K562 (cell line): ENCODE measurements at regions not wholly inside any gene's neighbourhood (a gene's known extent, or its start where the extent isn't known, plus 50 kb on each side); places are given as distances from the start of the nearest gene placed in this dataset.

Source experiments
- ATAC-seq: fragments of 200-7000 bp; cut with Tn5 transposase; 3 replicates; pipeline ENCODE4 v1.9.1; 2020; ENCODE audit warnings: moderate library complexity
- BruUV-seq: library from RNA; stranded (reverse); fragments of 400-500 nt; replicated peaks from 2 replicates; lab custom pipeline; 2021; lab: Mats Ljungman, UMichigan
- CTCF ChIA-PET: fragments of 300-600 bp; formaldehyde crosslinking; extraction: SDS; loops from one replicate; lab custom pipeline; 2021; ENCODE audit warnings: low intra/inter-chr PET ratio; lab: Yijun Ruan, JAX
- POLR2A ChIA-PET: fragments of 300-600, 350-650 bp; sonication (Branson Sonifier 250); formaldehyde crosslinking; extraction: SDS; loops from one replicate; lab custom pipeline; 2021; ENCODE audit warnings: antibody characterized with exemption, inconsistent platforms; lab: Yijun Ruan, JAX
- DNase-seq, 4 experiments: peaks; one replicate each; pipeline versions ENCODE4 v3.0.0 to v3.0.0-alpha.2; 2011 to 2018; ENCODE audit warnings: low spot score in 3 of 4, mixed read lengths in 3 of 4; ENCODE audit errors: extremely low read depth in 1 of 4
- FAIRE-seq: peaks from 2 replicates; lab custom pipeline; 2011; peaks lifted over from hg19 to GRCh38; lab: Jason Lieb, UNC
- H2AFZ ChIP-seq: 2 replicates; pipeline ENCODE4 v1.6.0; 2011; ENCODE audit warnings: low read depth, low read length, control low read depth, inconsistent platforms
- H3K27ac ChIP-seq: fragments of 200-600 bp; 3 replicates; pipeline ENCODE4 v1.8.0; 2011; ENCODE audit warnings: low read depth, mild to moderate bottlenecking, control low read depth, inconsistent platforms, low read length, moderate library complexity, mixed read lengths; ENCODE audit errors: extremely low read depth
- H3K27me3 ChIP-seq, 2 experiments: fragments of 300-600 bp in 1 of 2; 2 replicates in 1 of 2; 3 replicates in 1 of 2; pipeline versions ENCODE4 v1.6.0 to v1.8.0; 2011; ENCODE audit warnings: inconsistent platforms in 2 of 2, low read length in 2 of 2, mild to moderate bottlenecking in 1 of 2, mixed read lengths in 1 of 2, moderate library complexity in 1 of 2; ENCODE audit not compliant: control insufficient read depth in 2 of 2, insufficient read depth in 2 of 2
- H3K36me3 ChIP-seq: fragments of 300-600 bp; 3 replicates; pipeline ENCODE4 v1.8.0; 2011; ENCODE audit warnings: mild to moderate bottlenecking, low read length, inconsistent platforms; ENCODE audit not compliant: control insufficient read depth, insufficient read depth
- H3K4me1 ChIP-seq, 2 experiments: fragments of 200-600 bp in 1 of 2; replicated peaks in 1 of 2; 2 replicates in 1 of 2; 3 replicates in 1 of 2; pipeline versions ENCODE4 v1.5.1 to v1.8.0; 2011; ENCODE audit warnings: inconsistent platforms in 2 of 2, low read length in 2 of 2, mild to moderate bottlenecking in 1 of 2, mixed read lengths in 1 of 2, moderate library complexity in 1 of 2; ENCODE audit not compliant: control insufficient read depth in 2 of 2, insufficient read depth in 2 of 2
- H3K4me2 ChIP-seq: 2 replicates; pipeline ENCODE4 v1.6.1; 2011; ENCODE audit warnings: low read length, control low read depth, inconsistent platforms, mixed read lengths; ENCODE audit not compliant: insufficient read depth
- H3K4me3 ChIP-seq: fragments of 200-600 bp; sonication (generic), shearing (Covaris generic); 2 replicates; pipeline ENCODE4 v1.5.1; 2016; ENCODE audit warnings: control low read depth, inconsistent platforms
- H3K79me2 ChIP-seq: fragments of 200-600 bp; 3 replicates; pipeline ENCODE4 v1.8.0; 2011; ENCODE audit warnings: low read length, inconsistent platforms; ENCODE audit not compliant: control insufficient read depth, insufficient read depth
- H3K9ac ChIP-seq, 2 experiments: 2 replicates each; pipeline versions ENCODE4 v1.6.0 to v1.6.1; 2011; ENCODE audit warnings: low read depth in 2 of 2, low read length in 2 of 2, control low read depth in 1 of 2, inconsistent platforms in 1 of 2, mild to moderate bottlenecking in 1 of 2, mixed read lengths in 1 of 2; ENCODE audit not compliant: insufficient read depth in 1 of 2
- H3K9me1 ChIP-seq: one replicate; pipeline ENCODE4 v1.6.0; 2011; ENCODE audit warnings: inconsistent platforms, mild to moderate bottlenecking, low read length, moderate library complexity; ENCODE audit not compliant: control insufficient read depth, insufficient read depth
- H3K9me3 ChIP-seq: replicated peaks from 2 replicates; pipeline ENCODE4 v1.5.1; 2011; ENCODE audit warnings: low read depth, low read length, inconsistent platforms; ENCODE audit not compliant: control insufficient read depth, insufficient read depth
- H4K20me1 ChIP-seq: replicated peaks from 2 replicates; pipeline ENCODE4 v1.6.1; 2011; ENCODE audit warnings: low read length, inconsistent platforms, mixed read lengths; ENCODE audit not compliant: control insufficient read depth, insufficient read depth
- BCL6 ChIP-seq: fragments of 250-450 bp; sonication (Bioruptor Pico); IDR thresholded peaks from 2 replicates; pipeline ENCODE4 v1.4.0; 2020
- FOXP1 ChIP-seq: sonication (generic); formaldehyde crosslinking; IDR thresholded peaks from 2 replicates; pipeline ENCODE4 v1.8.0; 2022; ENCODE audit warnings: mild to moderate bottlenecking, missing genetic modification reagents
- HDAC1 ChIP-seq, 2 experiments: fragments of 450-650 bp; IDR thresholded peaks; 2 replicates each; pipeline ENCODE4 v1.6.1; 2016 to 2017; ENCODE audit warnings: inconsistent platforms in 1 of 2, mild to moderate bottlenecking in 1 of 2, moderate library complexity in 1 of 2
- RNF2 ChIP-seq: sonication (generic); IDR thresholded peaks from 2 replicates; pipeline ENCODE4 v1.6.1; 2016
- TCF3 ChIP-seq: sonication (generic); formaldehyde crosslinking; IDR thresholded peaks from 2 replicates; pipeline ENCODE4 v1.4.0; 2020; ENCODE audit warnings: mild to moderate bottlenecking, missing genetic modification reagents
- ZNF444 ChIP-seq: fragments of 250-450 bp; sonication (Bioruptor Pico); IDR thresholded peaks from 2 replicates; pipeline ENCODE4 v1.4.0; 2020; ENCODE audit warnings: mild to moderate bottlenecking, moderate library complexity
- ZZZ3 ChIP-seq: fragments of 450-650 bp; IDR thresholded peaks from 2 replicates; pipeline ENCODE4 v1.6.1; 2016; ENCODE audit warnings: antibody characterized with exemption, mild to moderate bottlenecking, moderate library complexity
- WGBS: fragments of 100-300 bp; shearing (Covaris generic); methylation state at CpG from one replicate; pipeline ENCODE4 v1.1.6; 2016; ENCODE audit warnings: low coverage, mixed read lengths; ENCODE audit not compliant: insufficient coverage; ENCODE audit errors: missing lambda C conversion rate; 5-methylcytosine and 5-hydroxymethylcytosine counted together
- in situ Hi-C: fragments of 300-500 bp; cut with MboI; formaldehyde crosslinking; loops from 4 replicates; pipeline ENCODE4 v1.15.0; 2018; ENCODE audit warnings: inconsistent platforms, mixed read lengths
- intact Hi-C: fragments of 100-400 bp; cut with micrococcal nuclease; formaldehyde crosslinking; loops from 2 replicates; pipeline ENCODE4 v1.14.2; 2022

- WGBS, result 0% methylated on average over 2 of the region's 2 CpGs
- H2AFZ ChIP-seq, result no peak overlapping the region
- no peaks in the 10 kb centered on the region for H3K36me3 ChIP-seq
- H3K79me2 ChIP-seq, result no peaks in the 10 kb centered on the region
- no peak overlapping the region for H3K4me3 ChIP-seq
- no peak overlapping the region for H3K27ac ChIP-seq
- no peaks in the 10 kb centered on the region for H3K27me3 ChIP-seq
- no peaks in the 10 kb centered on the region for H3K4me1 ChIP-seq
- FAIRE-seq (no peak), ATAC-seq (no peak), DNase-seq (no peak)
- intact Hi-C loops (no loop called here), in situ Hi-C loops (no loop called here)
- H3K9ac ChIP-seq, result no peak overlapping the region
- H4K20me1 ChIP-seq, result no peaks in the 10 kb centered on the region
- no peaks in the 10 kb centered on the region for H3K9me1 ChIP-seq
- no peaks in the 10 kb centered on the region; the same call in 1 of the 2 replicates for H3K9me3 ChIP-seq
- no TSS peak for BruUV-seq
- no peak for TF ChIP-seq ZZZ3
- POLR2A ChIA-PET, result no interaction called here
- CTCF ChIA-PET, result no interaction called here
- H3K4me2 ChIP-seq, result no peak overlapping the region
Observed at GRCh38 chr10:81314471-81314870, 560.5 kb upstream of the NRG3 start.

- in situ Hi-C loops (no loop called here), intact Hi-C loops (no loop called here)
- ATAC-seq (no peak), DNase-seq (no peak), FAIRE-seq (no peak)
- H3K27ac ChIP-seq, result no peak overlapping the region
- no peaks in the 10 kb centered on the region for H3K9me1 ChIP-seq
- ChIA-PET CTCF (no interaction called here), POLR2A (no interaction called here)
- no peak overlapping the region for H3K4me3 ChIP-seq
- H3K9ac ChIP-seq, result no peak overlapping the region
- 2% methylated on average over 3 of the region's 3 CpGs for WGBS
- H3K36me3 ChIP-seq, result no peaks in the 10 kb centered on the region
- BruUV-seq, result no TSS peak
- no peaks in the 10 kb centered on the region for H3K4me1 ChIP-seq
- TF ChIP-seq HDAC1 (IDR thresholded peaks at IDR 0.05), result no peak
- no peak for TF ChIP-seq FOXP1 (CRISPR knock-in tag)
- TF ChIP-seq TCF3 (CRISPR knock-in tag), result no peak
- TF ChIP-seq RNF2, result no peak
- TF ChIP-seq BCL6 (CRISPR knock-in tag), result no peak
- TF ChIP-seq ZNF444 (CRISPR knock-in tag), result no peak
- H2AFZ ChIP-seq, result no peak overlapping the region
- no peaks in the 10 kb centered on the region for H4K20me1 ChIP-seq
- no peaks in the 10 kb centered on the region for H3K79me2 ChIP-seq
- no peaks in the 10 kb centered on the region; the same call in 1 of the 2 replicates for H3K9me3 ChIP-seq
- H3K4me2 ChIP-seq, result no peak overlapping the region
- no peaks in the 10 kb centered on the region for H3K27me3 ChIP-seq
Observed at GRCh38 chr10:81315026-81315425, 560.0 kb upstream of the NRG3 start.
